GM23338 (cell line): ENCODE measurements at regions not wholly inside any gene's neighbourhood (a gene's known extent, or its start where the extent isn't known, plus 50 kb on each side); places are given as distances from the start of the nearest gene placed in this dataset.

Experiments
- ATAC-seq: fragments of 200-7000 bp; cut with Tn5 transposase; 3 replicates; pipeline ENCODE4 v1.9.1; 2020
- DNase-seq: peaks from one replicate; pipeline ENCODE4 v3.0.0-alpha.2; 2015; ENCODE audit warnings: low spot score
- H2AFZ ChIP-seq: fragments of 200-600 bp; sonication (generic); 2 replicates; pipeline ENCODE4 v1.8.0; 2016; ENCODE audit warnings: antibody characterized with exemption, mild to moderate bottlenecking, moderate library complexity
- H3F3A ChIP-seq: fragments of 200-600 bp; sonication (generic); replicated peaks from 2 replicates; pipeline ENCODE4 v1.8.0; 2017; ENCODE audit warnings: antibody characterized with exemption, mixed run types, low read depth
- H3K27ac ChIP-seq: fragments of 200-600 bp; sonication (generic); 2 replicates; pipeline ENCODE4 v1.6.1; 2016; ENCODE audit warnings: low read depth
- H3K27me3 ChIP-seq: fragments of 200-600 bp; sonication (generic); 2 replicates; pipeline ENCODE4 v1.8.0; 2016; ENCODE audit warnings: mild to moderate bottlenecking, mixed run types, moderate library complexity; ENCODE audit not compliant: insufficient read depth
- H3K36me3 ChIP-seq: fragments of 200-600 bp; sonication (generic); 2 replicates; pipeline ENCODE4 v1.8.0; 2016; ENCODE audit warnings: mild to moderate bottlenecking; ENCODE audit not compliant: insufficient read depth
- H3K4me1 ChIP-seq: fragments of 200-600 bp; sonication (generic); 2 replicates; pipeline ENCODE4 v1.8.0; 2016; ENCODE audit warnings: mild to moderate bottlenecking, moderate library complexity; ENCODE audit not compliant: insufficient read depth
- H3K4me2 ChIP-seq: fragments of 200-600 bp; sonication (generic); 2 replicates; pipeline ENCODE4 v1.7.1; 2017; ENCODE audit warnings: mixed run types
- H3K4me3 ChIP-seq: fragments of 200-600 bp; sonication (generic); 2 replicates; pipeline ENCODE4 v1.6.1; 2016; ENCODE audit warnings: mixed run types
- H3K79me2 ChIP-seq: fragments of 200-600 bp; sonication (generic); replicated peaks from 2 replicates; pipeline ENCODE4 v1.8.0; 2017; ENCODE audit warnings: mild to moderate bottlenecking; ENCODE audit not compliant: insufficient read depth
- H3K9me2 ChIP-seq: fragments of 200-600 bp; sonication (generic); 2 replicates; pipeline ENCODE4 v1.8.0; 2017; ENCODE audit not compliant: insufficient read depth
- H4K20me1 ChIP-seq: fragments of 200-600 bp; sonication (generic); replicated peaks from 2 replicates; pipeline ENCODE4 v1.8.0; 2017; ENCODE audit warnings: mild to moderate bottlenecking; ENCODE audit not compliant: insufficient read depth
- H3K27ac Mint-ChIP-seq: 2 replicates; pipeline ENCODE4 v1.8.0; 2020; ENCODE audit warnings: inconsistent platforms, mild to moderate bottlenecking, moderate library complexity, mixed read lengths
- H3K27me3 Mint-ChIP-seq: 3 replicates; pipeline ENCODE4 v1.8.0; 2022; ENCODE audit warnings: low read depth, mild to moderate bottlenecking, moderate library complexity, mixed read lengths, inconsistent platforms; ENCODE audit not compliant: insufficient read depth, poor library complexity
- H3K36me3 Mint-ChIP-seq: 3 replicates; pipeline ENCODE4 v1.8.0; 2021; ENCODE audit warnings: low read depth, mild to moderate bottlenecking, inconsistent platforms, moderate library complexity, mixed read lengths
- H3K4me1 Mint-ChIP-seq: 3 replicates; pipeline ENCODE4 v1.8.0; 2020; ENCODE audit warnings: mild to moderate bottlenecking, inconsistent platforms, mixed read lengths
- H3K4me3 Mint-ChIP-seq: 3 replicates; pipeline ENCODE4 v1.8.0; 2021; ENCODE audit warnings: moderate library complexity, mild to moderate bottlenecking, inconsistent platforms, mixed read lengths
- H3K9me3 Mint-ChIP-seq: 3 replicates; pipeline ENCODE4 v1.8.0; 2020; ENCODE audit warnings: moderate library complexity, mild to moderate bottlenecking, inconsistent platforms, mixed read lengths
- CREB1 ChIP-seq: fragments of 250-450 bp; sonication (Bioruptor Pico); IDR thresholded peaks from 2 replicates; pipeline ENCODE4 v1.5.0; 2020; ENCODE audit warnings: low read depth, mild to moderate bottlenecking, moderate library complexity
- ETS1 ChIP-seq: IDR thresholded peaks from 2 replicates; pipeline ENCODE4 v1.6.1; 2016; ENCODE audit warnings: antibody characterized with exemption
- EZH2 ChIP-seq: fragments of 200-600 bp; sonication (generic); IDR thresholded peaks from one replicate; pipeline ENCODE4 v1.8.0; 2017; ENCODE audit warnings: antibody characterized with exemption, mild to moderate bottlenecking, low read depth; ENCODE audit not compliant: unreplicated experiment
- EZH2phosphoT487 ChIP-seq: fragments of 200-600 bp; sonication (generic); IDR thresholded peaks from one replicate; pipeline ENCODE4 v1.8.1; 2018; ENCODE audit warnings: antibody characterized with exemption; ENCODE audit not compliant: unreplicated experiment
- NANOG ChIP-seq: IDR thresholded peaks from 2 replicates; pipeline ENCODE4 v1.6.1; 2016; ENCODE audit warnings: antibody characterized with exemption, borderline replicate concordance
- POLR2AphosphoS5 ChIP-seq: IDR thresholded peaks from 2 replicates; pipeline ENCODE4 v1.6.1; 2016; ENCODE audit warnings: antibody characterized with exemption, low read depth
- REST ChIP-seq: IDR thresholded peaks from one replicate; pipeline ENCODE4 v1.6.1; 2018; ENCODE audit warnings: antibody characterized with exemption; ENCODE audit not compliant: unreplicated experiment
- STAT1 ChIP-seq: IDR thresholded peaks from one replicate; pipeline ENCODE4 v1.6.1; 2016; ENCODE audit warnings: antibody characterized with exemption; ENCODE audit not compliant: unreplicated experiment
- ZNF331 ChIP-seq: fragments of 250-450 bp; sonication (Bioruptor Pico); IDR thresholded peaks from 2 replicates; pipeline ENCODE4 v1.5.0; 2020; ENCODE audit warnings: low read depth, mild to moderate bottlenecking, moderate library complexity
- ZNF462 ChIP-seq: fragments of 250-450 bp; sonication (Bioruptor Pico); IDR thresholded peaks from 2 replicates; pipeline ENCODE4 v1.5.0; 2020; ENCODE audit warnings: mild to moderate bottlenecking, moderate library complexity

- no peak for TF ChIP-seq ZNF462 (CRISPR knock-in tag)
These were observed 457.4 kb upstream of the SEMA3D start (continued) for GRCh38 chr7:85644272-85644671.

GRCh38 chr7:85641331-85641730 is 454.5 kb upstream of the SEMA3D start:
- Mint-ChIP-seq H3K9me3 (no peaks in the 10 kb centered on the region), H3K4me3 (no peak overlapping the region), H3K36me3 (no peaks in the 10 kb centered on the region), H3K27me3 (peaks cover 2% of the 10 kb centered on the region), H3K4me1 (peaks cover 6% of the 10 kb centered on the region; the same call in 2 of the 3 replicates), H3K27ac (no peak overlapping the region)
- DNase-seq, result no peak
- H3K79me2 ChIP-seq, result no peaks in the 10 kb centered on the region
- H3K4me1 ChIP-seq, result no peaks in the 10 kb centered on the region
- no peaks in the 10 kb centered on the region for H3F3A ChIP-seq
- ATAC-seq, result no peak
- H2AFZ ChIP-seq, result peak overlapping the region; percentile 78; the same call in 1 of the 2 replicates
- no peaks in the 10 kb centered on the region for H3K9me2 ChIP-seq
- no peaks in the 10 kb centered on the region for H3K27me3 ChIP-seq
- H3K27ac ChIP-seq, result no peak overlapping the region
- H3K4me3 ChIP-seq, result no peak overlapping the region
- no peaks in the 10 kb centered on the region for H4K20me1 ChIP-seq
- no peaks in the 10 kb centered on the region for H3K36me3 ChIP-seq
- H3K4me2 ChIP-seq, result no peak overlapping the region
- no peak for TF ChIP-seq ZNF331 (CRISPR knock-in tag)
- no peak for TF ChIP-seq POLR2AphosphoS5
- TF ChIP-seq REST, result no peak
- no peak for TF ChIP-seq STAT1
- TF ChIP-seq EZH2phosphoT487, result no peak
- no peak for TF ChIP-seq EZH2
- no peak for TF ChIP-seq ETS1
- no peak for TF ChIP-seq NANOG
- TF ChIP-seq CREB1, result no peak
